WTC11 (cell line): ENCODE measurements at regions not wholly inside any gene's neighbourhood (a gene's known extent, or its start where the extent isn't known, plus 50 kb on each side); places are given as distances from the start of the nearest gene placed in this dataset.
A peak's percentile ranks its signal among the peaks of the same experiment; 100 is the strongest.

Source experiments
- ATAC-seq: fragments of 200-7000 bp; cut with Tn5 transposase; 2 replicates; pipeline ENCODE4 v1.10.0; 2021; ENCODE audit warnings: mild to moderate bottlenecking, moderate library complexity
- CTCF ChIA-PET: fragments of 300-600 bp; sonication (Branson Sonifier 250); formaldehyde crosslinking; loops from one replicate; lab custom pipeline; 2021; ENCODE audit warnings: antibody characterized with exemption; lab: Charles Lee
- POLR2A ChIA-PET: fragments of 350-600 bp; sonication (Branson Sonifier 250); formaldehyde crosslinking; loops from one replicate; lab custom pipeline; 2021; ENCODE audit warnings: antibody characterized with exemption; lab: Charles Lee
- DNase-seq: peaks from one replicate; pipeline ENCODE4 v3.0.0; 2021; ENCODE audit warnings: low spot score
- H3K27ac Mint-ChIP-seq: 2 replicates; pipeline ENCODE4 v1.8.0; 2021; ENCODE audit warnings: mixed read lengths
- H3K27me3 Mint-ChIP-seq: 2 replicates; pipeline ENCODE4 v1.8.0; 2021; ENCODE audit warnings: low read depth, mild to moderate bottlenecking, moderate library complexity, mixed read lengths
- H3K36me3 Mint-ChIP-seq: 2 replicates; pipeline ENCODE4 v1.8.0; 2021; ENCODE audit warnings: mixed read lengths
- H3K4me1 Mint-ChIP-seq: 2 replicates; pipeline ENCODE4 v1.8.0; 2022; ENCODE audit warnings: mixed read lengths
- H3K4me3 Mint-ChIP-seq: 2 replicates; pipeline ENCODE4 v1.8.0; 2021; ENCODE audit warnings: mild to moderate bottlenecking, moderate library complexity, mixed read lengths
- H3K9me3 Mint-ChIP-seq: 2 replicates; pipeline ENCODE4 v1.8.0; 2021; ENCODE audit warnings: mixed read lengths
- ATF1 ChIP-seq: sonication (generic); formaldehyde crosslinking; IDR thresholded peaks from 2 replicates; pipeline ENCODE4 v1.8.1; 2023; ENCODE audit warnings: mild to moderate bottlenecking, moderate library complexity, missing genetic modification reagents
- ATF6 ChIP-seq: sonication (generic); formaldehyde crosslinking; IDR thresholded peaks from 2 replicates; pipeline ENCODE4 v1.8.1; 2023; ENCODE audit warnings: mild to moderate bottlenecking, missing genetic modification reagents
- CTCF ChIP-seq: fragments of 200-600 bp; IDR thresholded peaks from 2 replicates; pipeline ENCODE4 v1.8.0; 2022; ENCODE audit warnings: antibody characterized with exemption
- FOXJ3 ChIP-seq: sonication (generic); formaldehyde crosslinking; IDR thresholded peaks from 2 replicates; pipeline ENCODE4 v1.9.0; 2021; ENCODE audit warnings: missing genetic modification reagents, mild to moderate bottlenecking, borderline replicate concordance
- FOXP4 ChIP-seq: sonication (generic); formaldehyde crosslinking; IDR thresholded peaks from 2 replicates; pipeline ENCODE4 v1.8.0; 2022; ENCODE audit warnings: mild to moderate bottlenecking, missing genetic modification reagents
- GRHL2 ChIP-seq: fragments of 250-450 bp; sonication (Bioruptor Pico); IDR thresholded peaks from 2 replicates; pipeline ENCODE4 v1.8.0; 2022; ENCODE audit warnings: mild to moderate bottlenecking, moderate library complexity; ENCODE audit not compliant: insufficient replicate concordance, severe bottlenecking
- IRF1 ChIP-seq: sonication (generic); formaldehyde crosslinking; IDR thresholded peaks from 2 replicates; pipeline ENCODE4 v1.8.0; 2023; ENCODE audit warnings: missing genetic modification reagents
- IRF2 ChIP-seq: sonication (generic); formaldehyde crosslinking; IDR thresholded peaks from 2 replicates; pipeline ENCODE4 v1.8.0; 2022; ENCODE audit warnings: low read depth, missing genetic modification reagents, borderline replicate concordance
- OVOL2 ChIP-seq: fragments of 250-450 bp; sonication (Bioruptor Pico); IDR thresholded peaks from 2 replicates; pipeline ENCODE4 v1.9.0; 2021; ENCODE audit warnings: mild to moderate bottlenecking, borderline replicate concordance
- PRRX2 ChIP-seq: fragments of 250-450 bp; sonication (Bioruptor Pico); IDR thresholded peaks from 2 replicates; pipeline ENCODE4 v1.8.0; 2021; ENCODE audit warnings: mild to moderate bottlenecking
- SMAD3 ChIP-seq: sonication (generic); formaldehyde crosslinking; IDR thresholded peaks from 2 replicates; pipeline ENCODE4 v1.8.0; 2022; ENCODE audit warnings: missing genetic modification reagents, mild to moderate bottlenecking, borderline replicate concordance
- STAT6 ChIP-seq: sonication (generic); formaldehyde crosslinking; conservative IDR thresholded peaks from 2 replicates; pipeline ENCODE4 v1.8.1; 2023; ENCODE audit warnings: mild to moderate bottlenecking, low read depth, missing genetic modification reagents, moderate library complexity
- ZBTB21 ChIP-seq: sonication (generic); formaldehyde crosslinking; IDR thresholded peaks from 2 replicates; pipeline ENCODE4 v1.8.1; 2023; ENCODE audit warnings: mild to moderate bottlenecking, missing genetic modification reagents, borderline replicate concordance
- ZNF138 ChIP-seq: sonication (generic); formaldehyde crosslinking; conservative IDR thresholded peaks from 2 replicates; pipeline ENCODE4 v1.8.1; 2022; ENCODE audit warnings: mild to moderate bottlenecking, moderate library complexity, missing genetic modification reagents
- ZNF396 ChIP-seq: fragments of 250-450 bp; sonication (Bioruptor Pico); IDR thresholded peaks from 2 replicates; pipeline ENCODE4 v1.8.0; 2021; ENCODE audit warnings: mild to moderate bottlenecking, moderate library complexity, borderline replicate concordance
- ZNF671 ChIP-seq: fragments of 250-450 bp; sonication (Bioruptor Pico); IDR thresholded peaks from 2 replicates; pipeline ENCODE4 v1.8.0; 2021; ENCODE audit warnings: mild to moderate bottlenecking
- ZSCAN18 ChIP-seq: fragments of 250-450 bp; sonication (Bioruptor Pico); IDR thresholded peaks from 2 replicates; pipeline ENCODE4 v2.1.2; 2022; ENCODE audit warnings: mild to moderate bottlenecking, moderate library complexity

GRCh38 chr12:27140478-27140969, 58.1 kb upstream of the C12orf71 start (continued):
- no peak for TF ChIP-seq FOXJ3
- TF ChIP-seq FOXP4 (CRISPR knock-in tag): no peak
- no peak for TF ChIP-seq ZNF396
- TF ChIP-seq ZNF138 (CRISPR knock-in tag): no peak
- no peak for TF ChIP-seq GRHL2 (CRISPR knock-in tag)

- H3K4me1 Mint-ChIP-seq: peaks cover 8% of the 10 kb centered on the region
- POLR2A ChIA-PET: no interaction called here
- CTCF ChIA-PET: interaction anchor here (0.9 kb wide), 1 partner anchor 98 kb away, joined by 3 read pairs; no protein-coding TSS in a partner anchor
These were observed 59.8 kb upstream of the C12orf71 start for GRCh38 chr12:27142101-27142721.

GRCh38 chr12:27143256-27144069, 61.1 kb upstream of the C12orf71 start:
- H3K4me3 Mint-ChIP-seq: no peak overlapping the region
- peaks cover 8% of the 10 kb centered on the region for H3K4me1 Mint-ChIP-seq
- no peaks in the 10 kb centered on the region for H3K36me3 Mint-ChIP-seq
- ATAC-seq (no peak), DNase-seq (no peak)
- CTCF ChIA-PET: no interaction called here
- no peaks in the 10 kb centered on the region for H3K27me3 Mint-ChIP-seq
- H3K27ac Mint-ChIP-seq: no peak overlapping the region
- POLR2A ChIA-PET: no interaction called here
- H3K9me3 Mint-ChIP-seq: no peaks in the 10 kb centered on the region
- TF ChIP-seq ATF6 (CRISPR knock-in tag) (no peak), IRF2 (CRISPR knock-in tag) (no peak), ZSCAN18 (CRISPR knock-in tag) (no peak), ZNF396 (no peak), STAT6 (CRISPR knock-in tag) (no peak), ZNF671 (CRISPR knock-in tag) (no peak), ATF1 (CRISPR knock-in tag) (no peak), OVOL2 (no peak), ZBTB21 (CRISPR knock-in tag) (no peak), IRF1 (CRISPR knock-in tag) (no peak), SMAD3 (CRISPR knock-in tag) (no peak)

More at GRCh38 chr12:27142101-27142721, 59.8 kb upstream of the C12orf71 start:
- DNase-seq (peak; percentile 66), ATAC-seq (peak; percentile 99)
- TF ChIP-seq PRRX2 (no peak), CTCF (peak; percentile 67)
- no peaks in the 10 kb centered on the region for H3K27me3 Mint-ChIP-seq
- H3K27ac Mint-ChIP-seq: no peak overlapping the region
- H3K4me3 Mint-ChIP-seq: no peak overlapping the region
- H3K36me3 Mint-ChIP-seq: no peaks in the 10 kb centered on the region
- H3K9me3 Mint-ChIP-seq: peaks cover 3% of the 10 kb centered on the region; the same call in 1 of the 2 replicates
